Stimulated activated CD4-positive, alpha-beta T cell treated with anti-CD3 and anti-CD28 coated beads, Interleukin-4, amount 100 ng/mL, for 24 hours (primary cell): ENCODE measurements at regions not wholly inside any gene's neighbourhood (a gene's known extent, or its start where the extent isn't known, plus 50 kb on each side); places are given as distances from the start of the nearest gene placed in this dataset.

Source experiments
- DNase-seq: peaks from one replicate; pipeline ENCODE4 v3.0.0-alpha.2; 2020

DNA sequence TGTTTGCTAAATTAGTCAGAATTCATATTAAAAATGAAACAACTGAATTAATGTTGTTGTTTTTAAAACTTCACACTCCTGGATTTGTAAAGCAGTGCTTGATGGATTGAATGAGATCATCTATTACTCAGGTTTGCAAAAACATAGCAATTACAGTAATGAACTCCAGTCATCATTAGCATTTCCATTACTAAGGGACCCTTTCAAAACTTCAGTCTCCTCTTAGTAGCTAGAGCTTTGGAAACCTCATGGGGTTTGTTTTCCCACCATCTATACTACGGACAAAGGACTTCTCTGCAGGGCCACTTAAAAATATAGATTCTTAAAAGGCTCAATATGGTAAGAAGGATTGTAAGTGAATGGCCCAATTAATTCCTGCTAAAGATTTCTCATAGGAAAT is 174.5 kb upstream of the PRNP start:
- DNase-seq: no peak

GRCh38 chr20:4509825-4510522 is 176.3 kb upstream of the PRNP start:
- DNase-seq: no peak

GRCh38 chr20:4508773-4509172 is 177.5 kb upstream of the PRNP start:
- DNase-seq: no peak

GRCh38 chr20:4507288-4507719 is 179.0 kb upstream of the PRNP start:
- no peak for DNase-seq

DNA sequence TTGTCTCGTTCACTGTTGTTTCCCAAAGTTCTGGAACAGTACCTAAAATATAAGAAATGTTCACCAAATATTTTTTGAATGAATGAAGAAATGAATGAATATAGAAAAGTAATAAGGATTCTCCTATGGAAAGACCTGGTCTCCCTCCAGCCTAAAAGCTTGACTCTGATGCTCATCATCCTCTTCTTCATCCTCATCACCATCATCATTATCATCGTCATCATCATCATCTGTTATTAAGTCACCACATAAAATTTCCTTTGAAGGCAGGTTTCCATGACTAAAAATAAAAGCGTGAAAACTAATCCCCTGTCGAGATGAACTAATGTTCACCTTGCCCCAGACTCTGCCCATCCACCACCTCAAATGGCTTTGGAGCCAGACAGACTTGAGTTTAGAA is 181.4 kb upstream of the PRNP start:
- no peak for DNase-seq

DNA sequence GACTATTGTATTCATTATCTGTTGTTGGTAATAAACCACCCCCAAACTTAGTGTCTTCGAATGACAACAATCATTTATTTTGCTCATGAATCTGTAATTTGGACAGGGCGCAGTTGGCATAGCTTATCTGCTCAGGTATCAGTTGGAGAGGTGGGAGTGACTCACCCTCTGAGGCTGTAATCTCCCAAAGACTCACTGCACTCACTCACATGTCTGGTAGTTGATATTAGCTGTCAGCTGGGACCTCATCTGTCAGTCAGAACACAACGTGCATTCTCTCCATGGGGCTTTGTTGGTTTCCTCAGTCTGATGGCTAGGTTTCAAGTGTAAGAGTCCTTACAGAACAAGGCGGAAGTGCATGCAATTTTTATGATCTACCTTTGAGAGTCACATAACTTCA is 183.5 kb upstream of the PRNP start:
- no peak for DNase-seq

DNA sequence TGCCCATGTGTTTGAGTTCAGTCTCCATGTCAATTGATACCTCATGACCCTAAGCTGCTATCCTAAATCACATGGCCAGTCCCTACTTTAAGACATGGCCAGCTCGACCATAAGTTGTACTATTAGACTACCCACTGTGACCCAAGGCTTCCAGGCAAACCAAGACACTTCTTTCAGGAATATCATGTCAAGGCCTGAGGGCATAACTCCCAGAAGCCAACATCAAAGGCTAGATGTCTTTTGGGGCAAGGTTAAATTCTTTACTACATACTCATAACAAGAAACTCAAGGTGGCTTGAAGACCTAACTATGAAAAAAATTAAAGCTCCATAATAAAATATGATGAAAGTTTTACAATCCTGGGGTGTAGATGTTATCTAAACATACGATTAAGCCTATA is 192.9 kb upstream of the PRNP start:
- DNase-seq: no peak

DNA sequence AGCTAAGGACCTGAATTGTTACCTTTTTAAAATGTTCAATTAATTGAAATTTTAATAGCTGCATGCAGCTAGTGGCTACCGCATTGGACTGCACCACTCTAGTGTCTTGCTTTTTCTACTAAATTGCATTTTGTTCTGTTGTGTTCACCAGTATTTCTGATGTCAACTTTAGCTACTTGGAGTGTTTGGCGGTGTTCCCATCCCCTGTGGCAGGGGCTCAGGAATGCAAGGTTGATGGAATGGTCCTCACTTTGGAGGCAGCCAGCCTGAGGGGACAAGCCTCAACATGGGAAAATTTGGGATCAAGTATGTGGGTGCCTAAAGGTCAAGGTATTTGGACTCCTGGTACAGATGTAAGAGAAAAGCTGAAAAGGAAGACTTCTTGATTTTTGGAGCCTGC is 194.6 kb upstream of the PRNP start:
- no peak for DNase-seq

DNA sequence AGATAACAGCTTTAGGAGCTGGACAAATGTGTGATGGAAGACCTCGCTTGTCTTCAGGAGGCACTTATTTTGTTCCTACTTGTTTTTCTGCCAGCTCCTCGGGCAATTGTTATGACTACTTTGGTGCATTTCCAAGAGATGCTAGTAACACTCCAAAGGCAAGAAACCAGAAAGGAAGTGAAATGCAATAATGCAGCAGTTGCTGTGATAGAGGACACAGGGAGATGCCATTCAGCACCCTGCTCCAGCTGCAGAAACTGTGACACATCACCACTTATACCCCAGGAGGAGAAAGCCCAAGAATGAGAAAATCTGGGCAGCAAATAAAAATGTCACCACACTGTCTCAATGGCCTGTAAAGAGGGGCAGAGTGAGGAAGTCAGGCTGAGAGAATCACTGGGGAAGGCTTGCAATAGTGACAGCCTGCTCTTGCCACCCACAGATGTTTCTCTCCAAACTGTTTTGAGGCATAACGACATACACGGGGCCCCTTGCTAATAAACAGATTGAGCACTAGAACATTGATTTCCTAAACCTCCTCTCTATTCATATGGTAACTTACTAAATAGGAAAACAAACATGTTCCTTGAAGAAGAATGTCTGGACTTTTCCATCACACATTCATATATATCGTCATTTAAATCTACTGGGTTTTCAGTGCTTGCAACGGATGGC is 195.5 kb upstream of the PRNP start:
- DNase-seq: no peak

- no peak for DNase-seq
These were observed 196.2 kb upstream of the PRNP start for GRCh38 chr20:4490045-4490444.

DNA sequence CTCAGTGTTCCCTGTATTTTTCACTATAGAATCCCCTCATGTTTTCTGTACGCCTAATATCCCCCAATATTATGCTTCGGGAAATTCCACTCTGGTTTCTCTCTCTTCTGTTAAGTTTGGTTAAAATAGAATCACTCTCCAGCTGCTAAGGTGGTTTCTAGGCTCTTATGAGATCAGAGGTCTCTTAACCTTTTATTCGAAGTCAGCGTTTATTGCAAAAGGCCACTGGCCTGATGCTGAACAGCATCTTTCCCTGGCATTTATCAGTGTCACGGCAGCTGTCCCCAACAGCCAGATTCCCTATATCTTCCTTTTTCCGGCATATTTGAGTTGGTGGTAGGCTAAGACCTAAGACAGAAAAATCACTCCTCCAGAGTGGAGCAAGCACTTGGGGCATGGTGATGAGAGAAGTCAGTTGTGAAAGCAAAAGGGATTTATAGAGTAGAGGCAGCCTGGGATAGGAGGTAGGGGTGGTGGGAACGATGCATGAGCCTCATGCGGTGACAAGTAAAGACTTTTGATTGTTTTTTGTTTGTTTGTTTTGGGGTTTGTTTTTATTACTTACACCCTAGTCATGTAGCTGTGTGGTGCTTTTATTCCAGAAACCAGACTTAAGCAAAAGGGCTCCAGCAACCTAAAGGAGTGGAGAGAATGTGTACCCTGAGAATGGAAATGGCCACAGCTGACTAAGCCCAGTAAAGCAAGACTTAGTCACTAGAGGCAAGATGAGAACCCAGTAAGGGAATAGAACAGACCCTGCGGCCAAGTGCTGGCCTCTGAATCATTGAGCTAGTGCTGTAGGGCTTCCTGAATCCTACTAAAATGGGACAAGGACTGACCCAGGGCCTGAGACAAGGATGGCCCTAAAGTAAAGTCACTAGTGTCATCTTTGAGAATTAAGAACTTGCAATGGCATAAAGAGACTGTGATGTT is 197.6 kb upstream of the PRNP start:
- DNase-seq: no peak

GRCh38 chr20:4484379-4484997 is 201.8 kb upstream of the PRNP start:
- no peak for DNase-seq

- no peak for DNase-seq
These were observed 202.3 kb upstream of the PRNP start for GRCh38 chr20:4483961-4484360.

- no peak for DNase-seq
These were observed 202.8 kb upstream of the PRNP start for GRCh38 chr20:4483486-4483885.

GRCh38 chr20:4480104-4480503 is 206.2 kb upstream of the PRNP start:
- no peak for DNase-seq

- DNase-seq: no peak
These were observed 209.3 kb upstream of the PRNP start for GRCh38 chr20:4476903-4477500.

DNA sequence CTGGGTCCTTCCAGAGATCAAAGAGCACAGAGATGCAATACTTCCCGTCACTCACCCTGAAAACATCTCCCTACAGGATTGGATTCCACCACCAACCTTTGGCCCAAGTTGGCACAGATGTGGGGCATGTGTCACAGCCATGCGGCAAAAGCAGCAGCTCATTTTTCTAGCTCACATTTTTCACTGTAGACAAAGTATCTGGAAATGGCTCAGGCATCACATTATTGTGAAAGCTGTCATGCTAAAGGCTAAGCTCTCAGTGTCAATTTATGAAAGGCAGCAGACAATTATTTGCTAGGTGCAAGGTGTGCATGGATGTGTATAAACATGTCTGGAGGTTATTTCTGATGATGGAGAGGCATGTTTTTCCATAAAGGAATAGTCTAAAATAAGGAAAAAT is 213.3 kb upstream of the PRNP start:
- DNase-seq: no peak

GRCh38 chr20:4471221-4471620 is 215.0 kb upstream of the PRNP start:
- no peak for DNase-seq

- no peak for DNase-seq
These were observed 215.9 kb upstream of the PRNP start for GRCh38 chr20:4470375-4470774.

GRCh38 chr20:4469910-4470309 is 216.3 kb upstream of the PRNP start:
- no peak for DNase-seq

DNA sequence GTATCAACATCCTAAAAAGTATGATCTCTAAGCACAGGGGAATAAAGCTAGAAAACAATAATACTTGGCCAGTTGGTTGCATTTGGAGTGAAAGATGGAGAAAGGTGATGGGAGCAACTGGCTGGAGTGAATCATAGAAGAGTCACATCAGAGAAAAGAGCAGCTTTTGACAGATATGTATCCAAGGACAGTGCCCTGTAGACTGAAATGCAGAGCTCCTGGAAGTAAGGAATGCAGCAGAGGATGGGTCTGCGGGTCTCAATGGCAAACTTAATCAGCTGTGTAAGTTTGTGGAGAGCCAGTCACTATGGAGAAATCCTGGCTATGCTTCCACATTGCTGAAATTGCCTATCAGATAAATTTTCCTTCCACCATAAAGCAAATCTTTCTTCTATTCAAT is 218.1 kb upstream of the PRNP start:
- no peak for DNase-seq

DNA sequence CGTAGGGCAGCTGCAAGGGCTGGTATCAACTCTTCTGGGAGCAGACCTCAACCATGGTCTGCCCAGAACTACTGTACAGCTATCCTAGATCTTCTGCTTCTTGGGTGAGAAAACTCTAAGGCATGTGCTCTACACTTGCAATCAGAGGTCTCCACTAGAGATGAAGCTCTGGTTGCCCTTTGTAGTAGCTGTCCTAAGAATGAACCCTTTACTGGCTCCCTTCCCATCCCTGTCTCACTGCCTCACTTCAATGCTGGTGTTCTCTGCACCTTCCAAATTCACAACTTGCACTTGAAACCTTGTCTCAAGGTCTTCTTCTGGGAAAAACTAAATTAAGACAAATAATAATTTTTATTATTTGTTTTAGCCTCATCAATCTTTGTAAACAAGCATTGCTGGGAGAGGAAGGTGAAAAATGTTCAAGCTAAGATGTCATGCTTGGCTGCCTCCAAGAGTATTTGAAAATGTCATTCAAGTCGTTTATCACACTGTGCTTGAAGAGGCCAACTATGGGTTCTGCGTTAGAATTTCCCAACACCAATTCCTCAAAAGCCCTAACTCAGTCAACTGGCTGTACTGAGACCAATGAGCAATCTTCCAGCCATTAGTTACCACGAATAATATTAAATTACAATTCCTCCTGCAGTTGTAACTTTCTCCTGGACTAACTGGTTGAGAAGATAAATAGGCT is 216.9 kb upstream of the ADRA1D start:
- no peak for DNase-seq
